ENCODE measurements at regions not wholly inside any gene's neighbourhood (a gene's known extent, or its start where the extent isn't known, plus 50 kb on each side); places are given as distances from the start of the nearest gene placed in this dataset.

DNA sequence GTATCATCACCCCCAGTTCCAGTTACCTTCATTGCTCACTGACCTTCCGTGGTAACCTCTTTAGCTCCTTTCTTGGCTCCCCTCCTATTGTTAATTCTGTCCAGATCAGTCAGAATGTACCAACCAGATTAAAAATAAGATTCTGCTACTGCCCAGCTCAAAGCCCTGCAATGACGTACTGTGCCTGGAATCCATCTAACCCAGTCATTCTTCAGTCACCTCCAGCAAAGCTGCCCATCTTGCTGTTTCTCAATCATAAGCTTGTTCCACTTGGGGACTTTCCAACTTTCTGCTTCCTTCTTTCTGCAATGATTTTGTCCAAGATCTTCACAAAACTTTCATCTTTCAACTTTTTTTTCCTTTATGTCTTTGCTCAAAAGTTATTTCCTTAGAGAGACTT, 512.0 kb upstream of the ZNF385D start:
- TF ChIP-seq, protein P1, sequence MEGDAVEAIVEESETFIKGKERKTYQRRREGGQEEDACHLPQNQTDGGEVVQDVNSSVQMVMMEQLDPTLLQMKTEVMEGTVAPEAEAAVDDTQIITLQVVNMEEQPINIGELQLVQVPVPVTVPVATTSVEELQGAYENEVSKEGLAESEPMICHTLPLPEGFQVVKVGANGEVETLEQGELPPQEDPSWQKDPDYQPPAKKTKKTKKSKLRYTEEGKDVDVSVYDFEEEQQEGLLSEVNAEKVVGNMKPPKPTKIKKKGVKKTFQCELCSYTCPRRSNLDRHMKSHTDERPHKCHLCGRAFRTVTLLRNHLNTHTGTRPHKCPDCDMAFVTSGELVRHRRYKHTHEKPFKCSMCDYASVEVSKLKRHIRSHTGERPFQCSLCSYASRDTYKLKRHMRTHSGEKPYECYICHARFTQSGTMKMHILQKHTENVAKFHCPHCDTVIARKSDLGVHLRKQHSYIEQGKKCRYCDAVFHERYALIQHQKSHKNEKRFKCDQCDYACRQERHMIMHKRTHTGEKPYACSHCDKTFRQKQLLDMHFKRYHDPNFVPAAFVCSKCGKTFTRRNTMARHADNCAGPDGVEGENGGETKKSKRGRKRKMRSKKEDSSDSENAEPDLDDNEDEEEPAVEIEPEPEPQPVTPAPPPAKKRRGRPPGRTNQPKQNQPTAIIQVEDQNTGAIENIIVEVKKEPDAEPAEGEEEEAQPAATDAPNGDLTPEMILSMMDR (IDR thresholded peaks at IDR 0.05; ENCODE audit: low read length): no peak
- TF ChIP-seq EZH2 (IDR thresholded peaks at IDR 0.05; ENCODE audit: borderline replicate concordance, low read length): no peak
